ENCODE measurements at regions not wholly inside any gene's neighbourhood (a gene's known extent, or its start where the extent isn't known, plus 50 kb on each side); places are given as distances from the start of the nearest gene placed in this dataset.
A peak's percentile ranks its signal among the peaks of the same experiment; 100 is the strongest.

DNA sequence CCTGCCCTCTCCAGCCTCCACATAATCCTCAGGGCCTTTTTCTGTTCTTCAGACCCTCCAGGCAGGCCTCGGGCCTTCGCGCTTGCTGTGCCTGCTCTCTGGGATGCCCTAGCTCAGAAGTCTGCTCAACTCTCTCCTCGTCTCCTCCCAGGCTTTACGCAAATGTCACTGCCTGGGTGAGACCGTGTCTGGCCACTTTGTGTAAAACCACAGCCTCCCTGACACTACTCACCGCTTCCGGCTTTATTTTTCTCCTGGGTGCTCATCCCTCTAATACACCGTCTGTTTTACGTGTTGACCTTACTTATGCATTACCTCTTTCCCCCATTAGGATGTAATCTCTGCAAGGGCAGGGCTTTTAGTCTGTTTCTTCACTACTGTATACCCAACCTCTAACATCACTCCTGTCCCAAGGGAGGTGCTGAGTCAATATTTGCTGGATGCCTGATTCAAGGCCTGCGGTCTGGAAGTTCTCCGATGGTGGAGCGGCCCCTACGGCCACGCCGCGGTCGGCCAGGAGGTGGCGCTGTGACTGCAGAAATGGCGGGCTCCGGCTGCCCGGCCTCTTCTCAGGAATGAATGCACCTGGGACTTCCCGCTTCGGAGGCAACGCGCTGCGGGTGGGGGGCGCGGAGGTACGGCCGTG, 58.2 kb upstream of the THY1 start:
- H3K27me3 ChIP-seq (replicated peaks; ENCODE audit: insufficient read depth): no peaks in the 10 kb centered on the region
- H3K4me3 ChIP-seq: no peak overlapping the region
- TF ChIP-seq POLR2AphosphoS5 (IDR thresholded peaks at IDR 0.05) (peak; percentile 85), POLR2A (IDR thresholded peaks at IDR 0.05) (no peak)
- TF ChIP-seq, protein P1, sequence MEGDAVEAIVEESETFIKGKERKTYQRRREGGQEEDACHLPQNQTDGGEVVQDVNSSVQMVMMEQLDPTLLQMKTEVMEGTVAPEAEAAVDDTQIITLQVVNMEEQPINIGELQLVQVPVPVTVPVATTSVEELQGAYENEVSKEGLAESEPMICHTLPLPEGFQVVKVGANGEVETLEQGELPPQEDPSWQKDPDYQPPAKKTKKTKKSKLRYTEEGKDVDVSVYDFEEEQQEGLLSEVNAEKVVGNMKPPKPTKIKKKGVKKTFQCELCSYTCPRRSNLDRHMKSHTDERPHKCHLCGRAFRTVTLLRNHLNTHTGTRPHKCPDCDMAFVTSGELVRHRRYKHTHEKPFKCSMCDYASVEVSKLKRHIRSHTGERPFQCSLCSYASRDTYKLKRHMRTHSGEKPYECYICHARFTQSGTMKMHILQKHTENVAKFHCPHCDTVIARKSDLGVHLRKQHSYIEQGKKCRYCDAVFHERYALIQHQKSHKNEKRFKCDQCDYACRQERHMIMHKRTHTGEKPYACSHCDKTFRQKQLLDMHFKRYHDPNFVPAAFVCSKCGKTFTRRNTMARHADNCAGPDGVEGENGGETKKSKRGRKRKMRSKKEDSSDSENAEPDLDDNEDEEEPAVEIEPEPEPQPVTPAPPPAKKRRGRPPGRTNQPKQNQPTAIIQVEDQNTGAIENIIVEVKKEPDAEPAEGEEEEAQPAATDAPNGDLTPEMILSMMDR (IDR thresholded peaks at IDR 0.05): peak; percentile 98 to 99 (median 98)
- peak; percentile 86 for DNase-seq (ENCODE audit: low spot score)
- H3K27ac ChIP-seq: no peak overlapping the region
- H3K36me3 ChIP-seq: no peaks in the 10 kb centered on the region
- 20% methylated on average over 31 of the region's 31 CpGs for WGBS
- H3K9me3 ChIP-seq: no peaks in the 10 kb centered on the region
- intact Hi-C loops (cut with DNase I): loop anchor here (2.0 to 5.0 kb wide), 4 partner anchors 51 to 628 kb away; partner anchors contain the start of gene NECTIN1
- no peaks in the 10 kb centered on the region for H3K4me1 ChIP-seq (replicated peaks)

DNA sequence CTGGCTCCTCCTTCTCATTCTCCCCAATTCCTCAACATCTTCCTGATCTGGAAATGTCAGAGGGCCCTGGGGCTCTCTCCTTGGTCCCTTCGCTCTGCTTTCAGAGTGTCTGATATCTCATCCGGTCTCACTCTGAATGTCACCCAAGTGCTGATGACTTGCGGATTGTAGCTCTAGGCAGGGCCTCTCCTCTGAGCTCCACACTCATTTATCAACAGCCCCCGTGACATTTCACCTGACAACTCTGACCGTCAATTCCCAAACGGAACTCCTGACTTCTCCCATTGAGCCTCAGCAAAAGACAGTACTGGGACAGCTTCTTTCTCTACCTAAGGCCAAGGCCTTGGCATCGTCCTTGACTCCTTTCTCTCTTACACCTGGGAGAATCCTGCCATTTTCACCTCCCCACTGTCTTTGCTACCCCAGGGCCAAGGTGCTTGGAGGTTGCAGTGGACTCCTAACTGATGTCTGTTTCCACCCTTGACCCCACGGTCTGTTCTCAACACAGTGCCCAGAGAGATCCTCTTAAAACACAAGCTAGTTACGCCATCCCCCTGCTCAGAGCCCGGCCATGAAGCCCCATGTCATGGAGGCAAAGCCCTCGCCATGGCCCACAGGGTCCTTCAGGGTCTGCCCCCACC, 57.5 kb upstream of the THY1 start:
- Histone ChIP-seq H3K4me3 (no peak overlapping the region), H3K27me3 (replicated peaks; ENCODE audit: insufficient read depth) (no peaks in the 10 kb centered on the region), H3K9me3 (no peaks in the 10 kb centered on the region), H3K27ac (no peak overlapping the region), H3K36me3 (no peaks in the 10 kb centered on the region), H3K4me1 (replicated peaks) (no peaks in the 10 kb centered on the region)
- TF ChIP-seq POLR2AphosphoS5 (IDR thresholded peaks at IDR 0.05) (no peak), POLR2A (IDR thresholded peaks at IDR 0.05) (no peak)
- TF ChIP-seq, protein P1 (IDR thresholded peaks at IDR 0.05): no peak
- 89% methylated on average over 11 of the region's 11 CpGs for WGBS
- DNase-seq (ENCODE audit: low spot score): no peak
- intact Hi-C loops (cut with DNase I): loop anchor here (2.0 to 5.0 kb wide), 4 partner anchors 52 to 628 kb away; partner anchors contain the start of gene NECTIN1

DNA sequence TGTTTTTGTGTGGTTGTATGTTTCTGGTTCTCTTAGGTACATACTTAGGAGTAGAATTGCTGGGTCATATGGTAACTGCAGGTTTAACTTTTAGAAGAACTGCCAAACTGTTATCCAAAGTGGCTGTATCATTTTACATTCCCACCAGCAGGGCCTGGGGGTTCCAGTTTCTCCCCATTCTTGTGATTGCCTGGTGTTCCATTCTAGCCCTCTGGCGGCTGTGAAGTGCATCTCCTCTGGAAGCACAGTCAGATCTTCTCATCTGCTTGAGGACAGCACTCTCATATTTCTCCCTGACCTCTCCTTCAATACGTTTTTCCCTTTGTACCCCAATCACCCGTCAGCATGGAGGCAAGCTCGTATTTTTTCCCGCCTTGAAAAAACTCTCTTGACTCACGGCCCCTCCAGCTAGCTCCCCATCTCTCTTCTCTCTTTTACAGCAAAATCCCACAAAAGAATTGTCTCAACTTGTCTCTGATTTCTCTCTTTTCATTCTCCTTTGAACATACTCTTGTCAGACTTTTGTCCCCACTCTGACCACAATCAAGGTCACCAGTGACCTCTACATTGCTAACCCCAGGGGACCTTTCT, 56.8 kb upstream of the THY1 start:
- intact Hi-C loops (cut with DNase I): loop anchor here (2.0 to 5.0 kb wide), 4 partner anchors 53 to 629 kb away; partner anchors contain the start of gene NECTIN1
- TF ChIP-seq POLR2A (IDR thresholded peaks at IDR 0.05) (no peak), POLR2AphosphoS5 (IDR thresholded peaks at IDR 0.05) (no peak)
- TF ChIP-seq, protein P1 (IDR thresholded peaks at IDR 0.05): peak in 2 of 4 experiments; percentile 12 to 16
- Histone ChIP-seq H3K4me1 (replicated peaks) (no peaks in the 10 kb centered on the region), H3K9me3 (no peaks in the 10 kb centered on the region), H3K27ac (no peak overlapping the region), H3K27me3 (replicated peaks; ENCODE audit: insufficient read depth) (no peaks in the 10 kb centered on the region), H3K4me3 (no peak overlapping the region), H3K36me3 (no peaks in the 10 kb centered on the region)
- no peak for DNase-seq (ENCODE audit: low spot score)
- WGBS: 76% methylated on average over 6 of the region's 6 CpGs

DNA sequence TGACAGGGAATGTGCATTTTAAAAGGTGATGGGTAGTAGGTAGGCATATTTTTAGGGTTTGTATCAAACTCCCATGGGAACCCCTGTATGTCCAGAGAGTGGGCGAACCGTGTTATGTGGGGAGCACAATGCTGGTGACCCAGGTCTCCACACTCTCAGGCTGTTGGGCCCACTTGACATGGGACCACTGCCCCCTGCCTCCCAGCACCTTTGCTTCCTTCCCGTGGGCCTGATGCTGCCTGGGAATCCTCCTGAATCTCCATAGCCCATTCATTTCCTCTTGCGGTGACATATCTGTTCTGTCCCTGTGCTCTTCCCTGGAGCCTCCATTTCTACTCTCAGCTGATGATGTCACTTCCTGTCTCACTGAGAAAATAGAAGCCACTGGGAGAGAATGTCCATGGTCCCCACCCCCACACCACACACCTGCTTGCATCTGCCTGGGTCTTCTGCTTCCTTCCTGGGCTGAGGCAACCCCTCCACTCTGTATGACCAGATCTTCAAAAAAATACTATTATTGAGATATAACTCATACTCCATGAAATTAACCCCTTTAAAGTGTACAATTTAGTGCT, 55.8 kb upstream of the THY1 start:
- H3K4me1 ChIP-seq (replicated peaks): no peaks in the 10 kb centered on the region
- no peak overlapping the region for H3K4me3 ChIP-seq
- no peak overlapping the region for H3K27ac ChIP-seq
- H3K27me3 ChIP-seq (replicated peaks; ENCODE audit: insufficient read depth): no peaks in the 10 kb centered on the region
- TF ChIP-seq, protein P1 (IDR thresholded peaks at IDR 0.05): no peak
- no peak for TF ChIP-seq POLR2A (IDR thresholded peaks at IDR 0.05)
- TF ChIP-seq POLR2AphosphoS5 (IDR thresholded peaks at IDR 0.05): no peak
- DNase-seq (ENCODE audit: low spot score): peak; percentile 2
- WGBS: 58% methylated on average over 4 of the region's 4 CpGs
- H3K9me3 ChIP-seq: no peaks in the 10 kb centered on the region
- intact Hi-C loops (cut with DNase I): no loop called here
- H3K36me3 ChIP-seq: no peaks in the 10 kb centered on the region
